Activated CD4-positive, alpha-beta T cell treated with anti-CD3 and anti-CD28 coated beads, Interleukin-2, amount 50 U/mL, for 48 hours (primary cell): ENCODE measurements at regions not wholly inside any gene's neighbourhood (a gene's known extent, or its start where the extent isn't known, plus 50 kb on each side); places are given as distances from the start of the nearest gene placed in this dataset.

Experiments
- DNase-seq, 2 experiments: peaks; one replicate each; pipeline ENCODE4 v3.0.0-alpha.2; 2020

GRCh38 chr9:4435197-4435596, 55.1 kb upstream of the SLC1A1 start:
- DNase-seq = no peak

GRCh38 chr9:4433379-4433778, 56.9 kb upstream of the SLC1A1 start:
- DNase-seq = no peak

- no peak for DNase-seq
Observed at GRCh38 chr9:4430432-4431261, 59.6 kb upstream of the SLC1A1 start.

- DNase-seq = no peak
Observed at GRCh38 chr9:4425319-4426045, 64.8 kb upstream of the SLC1A1 start.

GRCh38 chr9:4424891-4425290, 65.4 kb upstream of the SLC1A1 start:
- no peak for DNase-seq

DNA sequence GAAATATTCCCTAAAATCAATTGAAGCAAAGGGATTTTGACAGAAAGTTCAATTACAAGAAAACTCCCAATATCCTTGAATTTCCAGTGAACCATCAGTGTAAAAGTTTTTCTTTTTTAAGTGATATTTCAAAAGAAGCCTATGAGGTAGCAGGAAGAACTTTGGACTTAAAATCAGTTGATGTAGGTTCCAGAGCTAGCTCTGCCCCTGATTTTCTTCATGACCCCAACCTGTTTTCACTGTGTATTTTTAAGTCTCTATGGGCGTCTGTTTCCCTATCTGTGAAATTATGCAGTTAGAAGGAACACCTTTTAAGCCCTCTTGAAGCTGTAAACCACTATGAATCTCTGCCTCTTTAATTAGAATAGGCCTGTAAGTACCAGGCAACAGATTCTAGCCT, 66.2 kb upstream of the SLC1A1 start:
- no peak for DNase-seq

- no peak for DNase-seq
Observed at GRCh38 chr9:4423207-4423610, 67.1 kb upstream of the SLC1A1 start.

GRCh38 chr9:4422495-4422894, 67.8 kb upstream of the SLC1A1 start:
- DNase-seq = no peak

DNA sequence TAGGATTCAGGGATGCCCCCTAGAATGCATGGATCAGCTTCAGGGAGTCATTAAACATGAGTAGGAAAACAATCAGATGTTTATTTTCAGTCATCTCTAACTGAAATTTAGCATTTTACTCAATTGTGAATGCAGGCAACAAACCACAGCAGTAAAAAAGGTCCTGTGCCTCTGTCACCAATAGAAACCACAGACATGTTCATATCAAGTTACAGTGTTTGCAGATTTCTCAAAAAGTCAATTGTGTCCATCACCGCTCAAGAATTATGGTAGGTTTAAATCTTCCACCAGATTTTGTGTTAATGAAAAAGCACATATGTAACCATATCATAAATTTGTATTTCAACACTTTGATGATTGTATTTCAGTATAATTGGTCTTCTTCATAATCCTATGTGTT, 68.4 kb upstream of the SLC1A1 start:
- no peak for DNase-seq

GRCh38 chr9:4420351-4420750, 69.9 kb upstream of the SLC1A1 start:
- DNase-seq = no peak

GRCh38 chr9:4417578-4418325, 72.5 kb upstream of the SLC1A1 start:
- DNase-seq = no peak

- DNase-seq = no peak
Observed at GRCh38 chr9:4416467-4416866, 73.8 kb upstream of the SLC1A1 start.

GRCh38 chr9:4415281-4415680, 75.0 kb upstream of the SLC1A1 start:
- no peak for DNase-seq

DNA sequence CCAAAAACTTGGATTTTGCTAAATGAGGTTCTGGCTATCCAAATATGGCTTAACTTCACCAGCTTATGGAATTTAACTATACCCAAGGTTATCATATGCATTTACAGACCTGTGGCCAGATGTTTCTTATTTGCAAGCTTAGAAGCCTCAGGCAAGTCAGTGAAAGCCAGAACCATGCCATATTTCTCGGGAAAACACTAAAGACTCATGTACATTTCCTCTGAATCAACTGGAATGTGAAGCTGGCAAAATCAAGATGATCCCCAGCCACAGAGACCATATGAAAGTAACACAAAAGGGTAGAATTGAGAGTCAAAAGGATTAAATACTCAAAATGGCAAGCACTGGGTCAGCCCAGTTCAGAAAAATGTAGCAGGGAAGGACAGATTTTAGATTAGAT, 76.4 kb upstream of the SLC1A1 start:
- DNase-seq = no peak

- DNase-seq = no peak
Observed at GRCh38 chr9:4404156-4404555, 86.1 kb upstream of the SLC1A1 start.

DNA sequence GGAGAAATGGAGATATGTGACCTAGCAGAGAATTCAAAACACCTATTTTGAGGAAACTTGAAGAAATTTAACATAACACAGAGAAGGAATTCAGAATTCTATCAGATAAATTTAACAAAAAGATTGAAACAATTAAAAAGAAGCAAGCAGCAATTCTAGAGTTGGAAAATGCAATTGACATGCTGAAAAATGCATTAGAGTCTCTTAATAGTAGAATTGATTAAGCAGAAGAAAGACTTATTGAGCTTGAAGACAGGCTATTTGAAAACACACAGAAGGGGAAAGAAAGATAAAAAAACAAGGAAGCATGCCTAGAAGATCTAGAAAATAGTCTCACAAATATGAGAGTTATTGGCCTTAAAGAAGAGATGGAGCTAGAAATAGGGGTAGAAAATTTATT, 87.8 kb upstream of the SLC1A1 start:
- no peak for DNase-seq

- no peak for DNase-seq
Observed at GRCh38 chr9:4400731-4401130, 89.5 kb upstream of the SLC1A1 start.

DNA sequence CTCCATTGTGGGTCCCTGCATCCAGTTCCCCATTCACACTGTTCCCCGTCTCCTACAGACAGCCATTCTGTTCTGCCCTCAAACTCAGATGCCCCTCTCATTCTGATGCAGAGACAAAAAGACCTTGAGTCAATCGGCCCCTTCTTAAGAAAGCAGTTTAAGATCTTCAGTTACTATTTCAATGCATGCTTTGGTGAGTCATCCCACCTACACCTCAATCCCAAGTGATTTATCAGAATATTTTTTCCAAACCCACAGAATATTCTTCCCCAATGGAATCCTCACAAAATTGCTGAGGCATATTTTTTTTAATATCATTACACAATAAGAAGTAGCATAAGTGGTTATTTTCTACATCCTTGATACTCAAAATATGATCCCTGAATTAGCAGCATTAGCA, 92.4 kb upstream of the SLC1A1 start:
- DNase-seq = no peak

DNA sequence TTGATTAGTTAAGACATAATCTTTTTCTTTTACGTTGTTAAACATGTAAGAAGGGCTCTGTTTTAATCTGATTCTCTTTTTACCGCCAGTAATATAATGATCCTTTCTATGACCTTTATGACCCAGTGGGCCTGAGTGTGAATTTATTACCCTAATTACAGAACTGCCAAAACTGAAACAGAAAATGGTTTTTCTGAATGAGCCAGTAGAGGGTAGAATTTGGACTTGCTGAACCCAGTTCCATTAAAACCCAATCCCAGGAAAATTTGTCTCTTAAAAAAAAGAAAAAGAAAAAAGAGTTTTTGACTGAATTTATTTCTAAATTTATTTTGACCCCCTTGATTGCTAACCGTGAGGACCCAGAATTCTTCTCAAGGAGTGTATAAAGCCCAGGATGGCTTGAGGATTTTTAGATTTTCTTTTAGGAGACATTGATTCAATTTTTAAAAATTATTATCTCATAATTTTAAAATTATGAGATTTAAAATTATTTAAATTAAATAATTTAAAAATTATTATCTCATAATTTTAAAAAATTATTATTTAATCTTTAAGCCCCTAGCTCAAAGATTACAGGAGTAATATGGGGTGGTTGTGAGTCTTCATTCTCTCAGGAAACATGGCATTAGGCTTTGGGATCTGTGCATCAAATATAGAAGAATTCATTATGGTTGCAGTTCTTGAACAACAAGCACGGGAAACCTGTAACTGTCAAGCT, 94.1 kb upstream of the GLIS3 start:
- DNase-seq = no peak

DNA sequence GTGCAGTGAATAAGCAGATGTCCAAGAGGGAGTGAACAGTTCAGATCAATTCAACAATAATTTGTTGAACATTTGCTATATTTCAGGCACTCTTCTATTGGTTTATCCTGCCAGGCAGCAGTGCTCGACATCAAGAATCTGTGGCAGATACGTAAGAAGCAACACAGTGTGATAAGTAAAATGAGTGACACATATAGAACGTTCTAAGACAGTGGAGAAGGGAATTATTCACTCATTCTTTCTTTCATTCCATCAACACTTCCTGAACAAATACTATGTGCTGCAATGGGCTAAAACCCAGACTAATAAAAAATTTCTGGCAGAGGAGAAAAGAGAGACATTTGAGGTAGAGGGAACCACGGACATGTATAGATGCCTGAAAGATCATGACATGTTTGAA, 89.9 kb upstream of the GLIS3 start:
- no peak for DNase-seq

- no peak for DNase-seq
Observed at GRCh38 chr9:4389003-4389402, 89.1 kb upstream of the GLIS3 start.

GRCh38 chr9:4386819-4387218, 87.0 kb upstream of the GLIS3 start:
- DNase-seq = no peak

- no peak for DNase-seq
Observed at GRCh38 chr9:4384750-4385149, 84.9 kb upstream of the GLIS3 start.
